AG09319 (cell line): ENCODE measurements at regions not wholly inside any gene's neighbourhood (a gene's known extent, or its start where the extent isn't known, plus 50 kb on each side); places are given as distances from the start of the nearest gene placed in this dataset.

ENCODE experiments used
- DNase-seq: peaks from one replicate; pipeline ENCODE4 v3.0.0-alpha.2; 2010; ENCODE audit warnings: low read depth; ENCODE audit errors: extremely low read depth
- TF ChIP-seq, protein P1 (sequence below): IDR thresholded peaks from 2 replicates; pipeline ENCODE4 v1.5.1; 2011; ENCODE audit warnings: low read depth, mild to moderate bottlenecking, inconsistent platforms, low read length, moderate library complexity

- TF ChIP-seq, protein P1, sequence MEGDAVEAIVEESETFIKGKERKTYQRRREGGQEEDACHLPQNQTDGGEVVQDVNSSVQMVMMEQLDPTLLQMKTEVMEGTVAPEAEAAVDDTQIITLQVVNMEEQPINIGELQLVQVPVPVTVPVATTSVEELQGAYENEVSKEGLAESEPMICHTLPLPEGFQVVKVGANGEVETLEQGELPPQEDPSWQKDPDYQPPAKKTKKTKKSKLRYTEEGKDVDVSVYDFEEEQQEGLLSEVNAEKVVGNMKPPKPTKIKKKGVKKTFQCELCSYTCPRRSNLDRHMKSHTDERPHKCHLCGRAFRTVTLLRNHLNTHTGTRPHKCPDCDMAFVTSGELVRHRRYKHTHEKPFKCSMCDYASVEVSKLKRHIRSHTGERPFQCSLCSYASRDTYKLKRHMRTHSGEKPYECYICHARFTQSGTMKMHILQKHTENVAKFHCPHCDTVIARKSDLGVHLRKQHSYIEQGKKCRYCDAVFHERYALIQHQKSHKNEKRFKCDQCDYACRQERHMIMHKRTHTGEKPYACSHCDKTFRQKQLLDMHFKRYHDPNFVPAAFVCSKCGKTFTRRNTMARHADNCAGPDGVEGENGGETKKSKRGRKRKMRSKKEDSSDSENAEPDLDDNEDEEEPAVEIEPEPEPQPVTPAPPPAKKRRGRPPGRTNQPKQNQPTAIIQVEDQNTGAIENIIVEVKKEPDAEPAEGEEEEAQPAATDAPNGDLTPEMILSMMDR, result no peak
- DNase-seq, result no peak
These were observed 918.8 kb upstream of the CHORDC1 start for GRCh38 chr11:91141655-91142054.

- TF ChIP-seq, protein P1, result no peak
- DNase-seq, result no peak
These were observed 913.8 kb upstream of the CHORDC1 start for GRCh38 chr11:91136631-91137030.

DNA sequence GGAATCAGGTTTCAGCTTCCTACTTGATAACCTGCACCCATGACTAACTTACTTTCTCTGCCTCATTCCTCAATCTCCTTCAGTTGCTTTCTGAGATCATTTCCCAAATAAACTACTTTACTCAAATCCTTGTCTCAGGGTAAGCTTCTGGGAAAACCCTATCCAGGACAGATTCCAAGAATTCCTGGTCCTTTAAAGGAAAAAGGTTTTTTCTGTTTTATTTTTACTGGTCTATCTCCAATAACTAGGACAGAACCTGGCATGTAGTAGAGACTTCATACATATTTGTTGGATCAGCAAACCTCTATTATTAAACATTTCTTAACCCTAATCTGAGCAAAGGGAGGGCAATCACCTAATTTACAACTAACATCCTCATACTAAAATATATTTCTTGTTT lies 910.5 kb upstream of the CHORDC1 start:
- TF ChIP-seq, protein P1, result no peak
- no peak for DNase-seq

- no peak for DNase-seq
- TF ChIP-seq, protein P1, result no peak
These were observed 906.7 kb upstream of the CHORDC1 start for GRCh38 chr11:91129596-91129995.

- TF ChIP-seq, protein P1, result no peak
- DNase-seq, result no peak
These were observed 901.5 kb upstream of the CHORDC1 start for GRCh38 chr11:91124363-91124762.

DNA sequence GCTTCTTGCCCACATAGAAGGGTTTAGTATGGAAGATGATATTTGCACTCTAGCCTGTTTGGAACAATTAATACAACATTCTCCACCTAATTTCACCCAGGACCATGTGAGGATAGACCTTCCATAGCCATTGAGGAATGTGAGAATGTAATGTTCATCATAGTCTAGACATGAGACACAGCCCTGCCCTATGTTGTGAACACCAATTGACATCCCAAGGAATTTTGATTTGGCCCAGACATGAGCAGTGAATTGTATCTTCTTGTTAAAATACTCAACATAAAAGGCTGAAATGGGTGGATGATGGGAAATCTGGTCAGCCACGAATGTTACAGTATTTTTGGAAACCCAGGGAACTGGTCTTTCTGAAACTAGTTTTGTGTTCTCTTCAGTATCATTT lies 892.3 kb upstream of the CHORDC1 start:
- no peak for DNase-seq
- TF ChIP-seq, protein P1, result no peak

DNA sequence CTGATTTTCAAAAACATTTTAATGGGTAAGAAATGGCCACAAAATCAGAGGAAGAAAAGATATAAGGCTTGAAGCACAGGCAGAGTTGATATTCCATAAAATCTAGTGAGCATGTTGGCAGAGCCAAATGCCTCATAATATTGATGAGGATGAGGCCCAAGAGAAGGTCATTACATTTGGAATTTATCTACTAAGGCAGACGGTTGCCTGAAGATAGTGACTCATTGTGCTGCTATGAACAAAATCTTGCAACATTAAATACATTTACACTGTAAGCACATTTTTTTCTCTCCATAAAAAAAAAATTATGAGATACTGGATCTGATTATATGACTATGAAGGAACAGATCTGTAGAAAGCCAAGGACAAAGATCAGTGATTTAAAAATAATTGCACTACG lies 881.4 kb upstream of the CHORDC1 start:
- DNase-seq, result no peak
- TF ChIP-seq, protein P1, result no peak
